Caco-2 (cell line): ENCODE measurements at regions not wholly inside any gene's neighbourhood (a gene's known extent, or its start where the extent isn't known, plus 50 kb on each side); places are given as distances from the start of the nearest gene placed in this dataset.

ENCODE experiments used
- BruUV-seq: library from RNA; stranded (reverse); fragments of 400-500 nt; replicated peaks from 2 replicates; lab custom pipeline; 2021; lab: Mats Ljungman, UMichigan
- CTCF ChIA-PET: fragments of 300-600 bp; sonication (Branson Sonifier 250); formaldehyde crosslinking; loops from one replicate; lab custom pipeline; 2022; ENCODE audit warnings: antibody characterized with exemption; lab: Charles Lee
- POLR2A ChIA-PET: fragments of 300-600 bp; sonication (Branson Sonifier 250); formaldehyde crosslinking; loops from one replicate; lab custom pipeline; 2022; ENCODE audit warnings: antibody characterized with exemption; lab: Charles Lee
- DNase-seq, 2 experiments: peaks; one replicate each; pipeline versions ENCODE4 v3.0.0 to v3.0.0-alpha.2; 2020 to 2022
- H3K27me3 ChIP-seq: replicated peaks from 2 replicates; pipeline ENCODE4 v1.6.0; 2011; ENCODE audit warnings: low read length; ENCODE audit not compliant: control insufficient read depth, insufficient read depth
- H3K36me3 ChIP-seq: 2 replicates; pipeline ENCODE4 v1.5.1; 2011; ENCODE audit warnings: low read length; ENCODE audit not compliant: control insufficient read depth, insufficient read depth
- H3K4me1 ChIP-seq: fragments of 250-450 bp; sonication (Bioruptor Pico); 2 replicates; pipeline ENCODE4 v1.5.1; 2020; ENCODE audit warnings: mild to moderate bottlenecking
- H3K4me3 ChIP-seq: 2 replicates; pipeline ENCODE4 v1.5.1; 2011; ENCODE audit warnings: low read depth, mild to moderate bottlenecking, control low read depth, low read length
- H3K9me3 ChIP-seq: fragments of 250-450 bp; sonication (Bioruptor Pico); 2 replicates; pipeline ENCODE4 v1.5.1; 2020; ENCODE audit warnings: mild to moderate bottlenecking, moderate library complexity
- H3K27ac Mint-ChIP-seq: one replicate; pipeline ENCODE4 v1.8.0; 2022; ENCODE audit warnings: mixed read lengths; ENCODE audit not compliant: unreplicated experiment
- H3K27me3 Mint-ChIP-seq: one replicate; pipeline ENCODE4 v1.8.0; 2022; ENCODE audit warnings: mixed read lengths; ENCODE audit not compliant: insufficient read depth, unreplicated experiment
- H3K36me3 Mint-ChIP-seq: one replicate; pipeline ENCODE4 v1.8.0; 2022; ENCODE audit warnings: mild to moderate bottlenecking, mixed read lengths; ENCODE audit not compliant: insufficient read depth, unreplicated experiment
- H3K4me1 Mint-ChIP-seq: one replicate; pipeline ENCODE4 v1.8.0; 2022; ENCODE audit warnings: low read depth, mixed read lengths; ENCODE audit not compliant: unreplicated experiment
- H3K4me3 Mint-ChIP-seq: one replicate; pipeline ENCODE4 v1.8.0; 2022; ENCODE audit warnings: mild to moderate bottlenecking, moderate library complexity, mixed read lengths; ENCODE audit not compliant: unreplicated experiment
- H3K9me3 Mint-ChIP-seq: one replicate; pipeline ENCODE4 v1.8.0; 2022; ENCODE audit warnings: mixed read lengths; ENCODE audit not compliant: unreplicated experiment
- intact Hi-C: fragments of 100-400 bp; cut with micrococcal nuclease; formaldehyde crosslinking; loops from one replicate; pipeline ENCODE4 v1.10.0; 2022; ENCODE audit not compliant: unreplicated experiment
- TF ChIP-seq, protein P1 (sequence below), 2 experiments: fragments of 200-600 bp in 1 of 2; IDR thresholded peaks; 1 replicate in 1 of 2; 2 replicates in 1 of 2; pipeline versions ENCODE4 v1.5.1 to v1.8.0; 2011 to 2022; ENCODE audit warnings: antibody characterized with exemption in 1 of 2, control low read depth in 1 of 2, inconsistent platforms in 1 of 2, low read depth in 1 of 2, low read length in 1 of 2, mild to moderate bottlenecking in 1 of 2, moderate library complexity in 1 of 2; ENCODE audit not compliant: insufficient read depth in 1 of 2, severe bottlenecking in 1 of 2, unreplicated experiment in 1 of 2

DNA sequence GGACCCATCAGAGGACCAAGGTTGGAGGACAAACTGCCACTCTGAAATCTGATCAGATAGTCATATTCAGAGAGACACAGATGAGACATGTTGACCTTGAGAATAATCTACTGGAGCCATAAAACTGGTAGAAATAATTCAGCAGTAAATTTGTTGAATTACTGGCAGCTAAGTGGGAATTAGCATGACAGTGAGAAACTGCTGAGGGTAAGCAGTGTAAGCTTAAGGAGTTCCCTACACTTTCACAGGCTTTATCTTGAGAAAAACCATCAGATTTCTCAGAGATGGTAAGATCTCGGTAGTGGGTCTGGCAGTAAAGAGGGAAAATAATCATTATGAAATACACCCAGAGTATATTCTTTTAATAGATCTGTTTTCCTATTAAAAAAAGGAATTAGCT lies 213.7 kb downstream of the TECRL start:
- TF ChIP-seq, protein P1, sequence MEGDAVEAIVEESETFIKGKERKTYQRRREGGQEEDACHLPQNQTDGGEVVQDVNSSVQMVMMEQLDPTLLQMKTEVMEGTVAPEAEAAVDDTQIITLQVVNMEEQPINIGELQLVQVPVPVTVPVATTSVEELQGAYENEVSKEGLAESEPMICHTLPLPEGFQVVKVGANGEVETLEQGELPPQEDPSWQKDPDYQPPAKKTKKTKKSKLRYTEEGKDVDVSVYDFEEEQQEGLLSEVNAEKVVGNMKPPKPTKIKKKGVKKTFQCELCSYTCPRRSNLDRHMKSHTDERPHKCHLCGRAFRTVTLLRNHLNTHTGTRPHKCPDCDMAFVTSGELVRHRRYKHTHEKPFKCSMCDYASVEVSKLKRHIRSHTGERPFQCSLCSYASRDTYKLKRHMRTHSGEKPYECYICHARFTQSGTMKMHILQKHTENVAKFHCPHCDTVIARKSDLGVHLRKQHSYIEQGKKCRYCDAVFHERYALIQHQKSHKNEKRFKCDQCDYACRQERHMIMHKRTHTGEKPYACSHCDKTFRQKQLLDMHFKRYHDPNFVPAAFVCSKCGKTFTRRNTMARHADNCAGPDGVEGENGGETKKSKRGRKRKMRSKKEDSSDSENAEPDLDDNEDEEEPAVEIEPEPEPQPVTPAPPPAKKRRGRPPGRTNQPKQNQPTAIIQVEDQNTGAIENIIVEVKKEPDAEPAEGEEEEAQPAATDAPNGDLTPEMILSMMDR (IDR thresholded peaks at IDR 0.05; ENCODE audit: insufficient read depth in 1 of 2, low read depth in 1 of 2, low read length in 1 of 2, severe bottlenecking in 1 of 2, unreplicated experiment in 1 of 2): no peak
- no TSS peak for BruUV-seq
- POLR2A ChIA-PET: no interaction called here

DNA sequence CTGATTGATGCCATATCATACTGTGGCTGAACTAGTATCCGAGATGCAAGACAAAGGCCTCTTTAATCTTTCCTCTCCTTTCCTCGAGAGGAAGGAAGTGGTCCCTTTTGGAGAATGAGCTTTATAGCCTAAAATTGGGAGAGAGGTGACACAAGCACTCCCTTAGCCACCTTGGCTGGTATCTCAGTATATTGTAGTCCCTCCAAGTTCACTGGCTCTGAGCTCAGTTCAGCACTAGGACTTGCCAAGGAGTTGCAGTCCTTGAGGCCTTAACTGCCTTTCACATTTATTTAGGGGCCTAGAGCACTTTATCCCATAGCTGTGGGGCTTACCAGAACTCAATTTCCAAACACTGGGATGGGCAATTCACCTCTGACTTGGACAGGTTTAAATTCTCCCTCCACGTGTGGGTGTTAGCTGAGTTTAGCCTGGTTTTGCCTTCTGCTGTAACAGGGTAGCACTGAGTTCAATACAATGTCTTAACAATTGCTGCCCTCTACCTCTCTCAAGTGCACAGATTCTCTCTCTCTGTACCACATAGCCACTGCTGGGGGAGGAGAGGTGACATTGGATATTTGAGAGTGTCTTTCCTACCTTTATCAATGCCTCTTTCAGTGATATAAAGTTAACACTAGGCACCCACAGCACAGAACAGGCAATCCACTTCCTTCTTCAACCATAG lies 216.4 kb downstream of the TECRL start:
- Histone ChIP-seq H3K4me3 (no peak overlapping the region), H3K27me3 (no peaks in the 10 kb centered on the region), H3K36me3 (no peaks in the 10 kb centered on the region), H3K9me3 (no peaks in the 10 kb centered on the region), H3K4me1 (no peaks in the 10 kb centered on the region)
- BruUV-seq: no TSS peak
- Mint-ChIP-seq H3K27me3 (peaks cover 3% of the 10 kb centered on the region), H3K27ac (no peak overlapping the region), H3K9me3 (peaks cover 8% of the 10 kb centered on the region), H3K4me1 (no peaks in the 10 kb centered on the region), H3K4me3 (no peak overlapping the region), H3K36me3 (no peaks in the 10 kb centered on the region)
- ChIA-PET CTCF (no interaction called here), POLR2A (no interaction called here)
- TF ChIP-seq, protein P1 (IDR thresholded peaks at IDR 0.05; ENCODE audit: insufficient read depth in 1 of 2, low read depth in 1 of 2, low read length in 1 of 2, severe bottlenecking in 1 of 2, unreplicated experiment in 1 of 2): no peak
- intact Hi-C loops: loop anchor here (2.0 kb wide), 1 partner anchor 34 kb away; no protein-coding TSS in a partner anchor
- no peak for DNase-seq

More for the DNA sequence above, 213.7 kb downstream of the TECRL start:
- intact Hi-C loops: no loop called here
- H3K27me3 ChIP-seq: no peaks in the 10 kb centered on the region
- Mint-ChIP-seq H3K27ac (no peak overlapping the region), H3K9me3 (peaks cover 7% of the 10 kb centered on the region), H3K4me1 (no peaks in the 10 kb centered on the region), H3K4me3 (no peak overlapping the region), H3K27me3 (peaks cover 6% of the 10 kb centered on the region), H3K36me3 (no peaks in the 10 kb centered on the region)
- no peak for DNase-seq
- H3K4me3 ChIP-seq: no peak overlapping the region
- no peaks in the 10 kb centered on the region for H3K9me3 ChIP-seq
- H3K36me3 ChIP-seq: no peaks in the 10 kb centered on the region
- H3K4me1 ChIP-seq: no peaks in the 10 kb centered on the region
- CTCF ChIA-PET: no interaction called here

DNA sequence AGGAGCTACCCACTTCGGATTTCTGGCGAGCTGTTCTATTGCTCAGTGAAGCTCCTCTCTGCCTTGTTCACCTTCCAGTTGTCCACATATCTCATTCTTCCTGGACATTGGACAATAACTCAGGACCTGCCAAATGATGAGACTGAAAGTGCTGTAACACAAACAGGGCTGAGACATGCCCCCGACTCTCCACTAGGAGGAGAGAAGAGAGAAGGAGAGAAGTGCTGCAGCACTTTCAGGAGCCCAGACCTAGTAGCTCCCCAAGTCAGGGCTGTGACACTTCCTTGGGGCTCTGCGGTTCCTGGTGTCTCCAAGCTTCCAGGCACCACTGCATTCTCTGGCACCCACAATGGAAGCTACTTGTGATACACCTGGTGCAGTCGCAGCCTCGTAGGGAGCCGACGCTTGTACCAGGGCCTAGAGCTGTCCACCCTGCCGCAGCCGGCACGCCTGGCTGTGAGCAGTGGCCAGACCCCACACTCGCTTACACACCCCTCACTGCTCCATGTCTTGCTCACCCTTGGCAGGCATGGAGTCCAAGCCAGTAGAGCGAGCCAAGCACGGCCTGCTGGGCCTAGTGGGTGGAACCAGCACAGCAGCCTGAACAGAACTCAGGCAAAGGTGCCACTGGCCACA lies 234.9 kb downstream of the TECRL start:
- no peaks in the 10 kb centered on the region for H3K36me3 Mint-ChIP-seq
- TF ChIP-seq, protein P1 (IDR thresholded peaks at IDR 0.05; ENCODE audit: insufficient read depth in 1 of 2, low read depth in 1 of 2, low read length in 1 of 2, severe bottlenecking in 1 of 2, unreplicated experiment in 1 of 2): no peak
- no peak for DNase-seq
- Histone ChIP-seq H3K9me3 (no peaks in the 10 kb centered on the region), H3K4me3 (no peak overlapping the region), H3K27me3 (no peaks in the 10 kb centered on the region), H3K36me3 (no peaks in the 10 kb centered on the region), H3K4me1 (no peaks in the 10 kb centered on the region)
- ChIA-PET CTCF (no interaction called here), POLR2A (no interaction called here)
- no peaks in the 10 kb centered on the region for H3K4me1 Mint-ChIP-seq
- intact Hi-C loops: no loop called here
- no peaks in the 10 kb centered on the region for H3K27me3 Mint-ChIP-seq
- no TSS peak for BruUV-seq
- no peaks in the 10 kb centered on the region for H3K9me3 Mint-ChIP-seq
- no peak overlapping the region for H3K4me3 Mint-ChIP-seq
- no peak overlapping the region for H3K27ac Mint-ChIP-seq
